Muscle of arm (tissue), 1 donor: ENCODE measurements at regions not wholly inside any gene's neighbourhood (a gene's known extent, or its start where the extent isn't known, plus 50 kb on each side); places are given as distances from the start of the nearest gene placed in this dataset.
"Not testable (repeated sequence)": the region's sequence is repeated elsewhere in the genome, so short reads cannot be mapped to it uniquely, and the experiment has no call there.

Experiments used
- DNase-seq: peaks from one replicate; pipeline ENCODE4 v3.0.0-alpha.2; 2013

GRCh38 chr21:39003982-39004633 is 179.1 kb downstream of the PSMG1 start:
- DNase-seq, result no peak

- DNase-seq, result no peak
Measured at GRCh38 chr21:39001341-39001740, 181.9 kb downstream of the PSMG1 start.

- DNase-seq, result no peak
Measured at GRCh38 chr21:39000496-39000895, 182.8 kb downstream of the PSMG1 start.

GRCh38 chr21:38999161-38999560 is 184.1 kb downstream of the PSMG1 start:
- no peak for DNase-seq

- DNase-seq, result not testable (repeated sequence)
Measured at GRCh38 chr21:38998281-38998680, 185.0 kb downstream of the PSMG1 start.

- DNase-seq, result not testable (repeated sequence)
Measured at GRCh38 chr21:38997843-38998175, 185.4 kb downstream of the PSMG1 start.

GRCh38 chr21:38997051-38997842 is 186.0 kb downstream of the PSMG1 start:
- no peak for DNase-seq

- no peak for DNase-seq
Measured at GRCh38 chr21:38996355-38996754, 186.9 kb downstream of the PSMG1 start.

GRCh38 chr21:38995731-38996130 is 187.5 kb downstream of the PSMG1 start:
- DNase-seq, result no peak

GRCh38 chr21:38995071-38995669 is 188.1 kb downstream of the PSMG1 start:
- DNase-seq, result no peak

- DNase-seq, result no peak
Measured at GRCh38 chr21:38994042-38994441, 188.3 kb downstream of the ETS2 start.

- peak; percentile 76 for DNase-seq
Measured at GRCh38 chr21:38993561-38993960, 187.8 kb downstream of the ETS2 start.

GRCh38 chr21:38992737-38993136 is 187.0 kb downstream of the ETS2 start:
- no peak for DNase-seq

GRCh38 chr21:38990424-38990794 is 184.7 kb downstream of the ETS2 start:
- DNase-seq, result no peak

GRCh38 chr21:38989745-38990423 is 184.2 kb downstream of the ETS2 start:
- peak; percentile 75 for DNase-seq

- no peak for DNase-seq
Measured at GRCh38 chr21:38989379-38989744, 183.6 kb downstream of the ETS2 start.

- DNase-seq, result no peak
Measured at GRCh38 chr21:38988509-38989378, 183.0 kb downstream of the ETS2 start.

GRCh38 chr21:38987633-38988508 is 182.1 kb downstream of the ETS2 start:
- DNase-seq, result no peak

GRCh38 chr21:38986806-38987632 is 181.3 kb downstream of the ETS2 start:
- DNase-seq, result no peak

GRCh38 chr21:38986406-38986805 is 180.7 kb downstream of the ETS2 start:
- DNase-seq, result no peak
